Activated CD4-positive, CD25-positive, alpha-beta regulatory T cell treated with anti-CD3 and anti-CD28 coated beads, Interleukin-2, amount 50 U/mL, for 24 hours (primary cell): ENCODE measurements at regions not wholly inside any gene's neighbourhood (a gene's known extent, or its start where the extent isn't known, plus 50 kb on each side); places are given as distances from the start of the nearest gene placed in this dataset.
"Not testable (repeated sequence)": the region's sequence is repeated elsewhere in the genome, so short reads cannot be mapped to it uniquely, and the experiment has no call there.

ENCODE experiments used
- ATAC-seq, 2 donors: fragments of 150-1000 bp; cut with Tn5 transposase; one replicate each; pipeline ENCODE4 v1.10.0; 2021; ENCODE audit warnings: mild to moderate bottlenecking in 1 of 2, moderate library complexity in 1 of 2

DNA sequence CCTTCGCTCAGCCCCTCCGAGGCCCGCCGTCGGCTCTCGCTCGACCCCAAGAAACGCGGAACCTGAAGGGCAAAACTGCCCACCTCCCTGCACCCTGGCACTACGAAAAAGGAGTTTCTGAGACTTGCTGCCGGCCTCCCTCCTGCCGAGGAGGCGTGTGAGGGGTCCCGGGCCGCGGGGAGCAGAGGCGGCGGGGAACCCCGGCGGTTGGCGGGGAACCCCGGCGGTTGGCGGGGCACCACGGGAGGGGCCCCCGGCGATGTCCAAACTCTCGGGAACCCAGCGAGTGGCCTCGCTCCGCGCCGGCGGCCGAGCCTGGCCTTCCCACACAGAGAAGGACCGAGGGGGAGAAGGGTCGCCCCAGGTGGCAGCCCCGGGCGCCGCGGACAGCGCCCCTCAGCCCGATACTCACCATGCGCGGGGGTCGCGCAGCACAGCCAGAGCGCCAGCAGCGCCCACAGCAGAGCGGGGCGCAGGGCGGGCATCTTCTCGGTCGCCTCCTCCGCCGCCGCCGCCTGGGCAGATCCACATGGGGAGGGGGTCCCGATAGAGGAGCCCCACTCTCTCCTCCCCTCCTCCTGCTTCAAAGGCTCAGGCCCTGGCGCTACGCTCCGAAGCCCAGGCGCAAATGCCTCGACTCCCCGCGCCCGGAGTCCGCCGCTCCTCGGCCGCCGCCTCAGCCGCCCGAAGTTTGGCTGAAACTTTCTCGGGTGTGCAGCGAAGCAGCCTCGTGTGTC lies 69.4 kb upstream of the NUDT4B start:
- ATAC-seq, result peak; percentile 35 to 51

- ATAC-seq, result peak; percentile 56 to 66
Observed at GRCh38 chr1:148679787-148680326, 68.7 kb upstream of the NUDT4B start.

DNA sequence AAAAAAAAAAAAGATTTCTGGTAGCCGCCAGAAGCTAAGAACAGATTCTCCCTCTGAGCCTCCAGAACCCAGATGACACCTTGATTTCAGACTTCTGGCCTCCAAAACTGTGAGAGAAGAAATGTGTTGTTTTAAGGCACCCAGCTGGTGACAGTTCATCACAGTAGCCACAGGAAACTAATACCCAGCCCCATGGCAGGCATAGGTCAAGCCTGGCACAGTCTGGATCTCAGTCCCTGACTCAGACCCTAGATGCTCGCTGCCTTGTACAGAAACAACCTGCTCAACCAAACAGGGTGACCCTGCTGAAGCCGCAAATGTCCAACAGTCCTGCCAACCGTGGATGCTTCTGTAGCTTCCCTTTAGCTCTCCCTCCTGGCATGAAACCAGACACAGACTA lies 61.8 kb upstream of the NUDT4B start:
- not testable (repeated sequence) for ATAC-seq

- not testable (repeated sequence) for ATAC-seq
Observed at GRCh38 chr1:148687376-148687775, 61.2 kb upstream of the NUDT4B start.
